ENCODE measurements at regions not wholly inside any gene's neighbourhood (a gene's known extent, or its start where the extent isn't known, plus 50 kb on each side); places are given as distances from the start of the nearest gene placed in this dataset.

- TF ChIP-seq CTCF (conservative IDR thresholded peaks at IDR 0.05; ENCODE audit: low read length) (no peak), EZH2phosphoT487 (IDR thresholded peaks at IDR 0.05; ENCODE audit: borderline replicate concordance, low read depth, low read length) (no peak)
Observed at GRCh38 chr3:78313332-78313731, 1273.4 kb downstream of the ROBO2 start.
